Pulmonary artery endothelial cell (primary cell): ENCODE measurements at regions not wholly inside any gene's neighbourhood (a gene's known extent, or its start where the extent isn't known, plus 50 kb on each side); places are given as distances from the start of the nearest gene placed in this dataset.

ENCODE experiments used
- DNase-seq: peaks from one replicate; pipeline ENCODE4 v3.0.0-alpha.2; 2011; ENCODE audit warnings: low read depth, low spot score

DNA sequence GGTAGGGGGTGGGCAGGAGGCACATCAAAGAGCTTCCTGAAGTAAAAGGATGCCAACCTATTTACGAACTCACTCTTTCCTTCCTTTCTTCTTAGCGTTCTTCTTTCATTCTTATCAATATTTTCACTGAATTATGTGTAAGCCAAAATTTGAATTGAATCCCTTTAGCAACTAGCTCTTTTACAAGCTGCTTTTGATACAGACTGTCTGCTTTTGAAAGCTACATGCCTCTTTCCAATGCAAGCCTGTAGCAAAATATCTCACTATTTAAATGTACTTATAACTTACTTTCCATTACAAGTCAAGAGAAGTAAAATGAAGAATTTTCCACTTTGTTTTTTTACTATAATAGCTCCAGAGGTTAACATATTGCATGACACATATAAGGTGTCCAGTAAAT is 186.6 kb downstream of the NXPE2 start:
- DNase-seq = no peak

DNA sequence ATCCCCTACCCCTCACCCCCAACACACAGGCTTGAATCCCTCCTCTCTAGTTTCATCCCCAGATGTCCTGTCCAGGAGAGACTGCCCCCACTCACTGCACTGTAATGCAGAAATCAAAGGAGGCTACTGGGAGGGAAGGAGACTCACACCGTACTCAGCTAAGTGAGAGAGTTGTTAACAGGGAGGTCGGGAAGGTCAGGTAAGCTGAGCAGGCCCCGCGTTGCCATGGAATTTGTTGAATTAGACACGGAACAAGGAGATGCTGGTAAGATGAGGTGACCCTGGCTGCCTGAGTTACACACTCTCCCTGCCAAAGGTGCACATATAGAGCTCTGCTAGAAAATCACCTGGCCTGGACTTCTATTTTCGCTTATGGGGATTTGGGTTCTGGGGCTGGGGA is 197.9 kb downstream of the NXPE2 start:
- no peak for DNase-seq

- no peak for DNase-seq
These were observed 199.6 kb downstream of the NXPE2 start for GRCh38 chr11:114877976-114878375.

DNA sequence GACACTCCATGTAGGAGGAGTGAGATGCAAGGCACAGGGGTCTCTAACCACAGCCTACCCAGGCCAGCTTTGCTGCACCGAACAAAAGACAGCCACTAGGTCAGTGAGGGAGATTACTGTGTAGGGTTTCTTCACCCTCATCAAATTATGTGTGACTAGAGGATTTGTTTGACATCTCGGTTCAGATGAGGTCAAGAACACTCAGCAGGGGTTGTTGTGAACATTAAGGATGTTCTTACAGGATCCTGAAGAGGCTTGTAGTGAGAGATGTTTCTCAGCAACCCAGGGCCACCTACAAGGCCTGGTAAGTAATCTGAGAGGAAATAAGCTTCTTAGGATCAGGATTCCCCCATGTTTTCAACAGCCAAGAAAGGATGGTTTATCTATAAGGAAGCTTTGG is 202.1 kb downstream of the NXPE2 start:
- no peak for DNase-seq

GRCh38 chr11:114883472-114883871 is 205.1 kb downstream of the NXPE2 start:
- DNase-seq = no peak

- no peak for DNase-seq
These were observed 208.4 kb downstream of the NXPE2 start for GRCh38 chr11:114886644-114887265.

- DNase-seq = no peak
These were observed 211.3 kb downstream of the NXPE2 start for GRCh38 chr11:114889594-114890011.

DNA sequence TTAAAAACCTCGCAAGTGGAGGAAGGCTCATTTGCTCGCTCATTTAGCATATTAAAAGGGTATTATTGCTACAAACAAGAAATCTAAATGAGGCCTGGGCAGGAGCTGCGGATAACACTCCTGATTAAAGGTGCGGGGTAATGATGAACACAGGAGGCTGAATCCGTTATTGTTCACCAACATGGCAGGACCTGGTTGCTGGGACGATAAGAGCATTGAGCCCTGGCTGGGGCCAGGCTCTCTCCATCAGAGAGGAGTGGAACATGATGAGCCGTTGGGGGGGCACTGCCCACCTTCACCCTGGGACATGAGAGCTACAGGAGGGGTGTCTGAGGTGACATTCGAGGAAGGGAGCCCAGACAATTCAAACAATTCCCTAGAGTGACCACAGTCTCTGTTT is 211.7 kb downstream of the NXPE2 start:
- no peak for DNase-seq

DNA sequence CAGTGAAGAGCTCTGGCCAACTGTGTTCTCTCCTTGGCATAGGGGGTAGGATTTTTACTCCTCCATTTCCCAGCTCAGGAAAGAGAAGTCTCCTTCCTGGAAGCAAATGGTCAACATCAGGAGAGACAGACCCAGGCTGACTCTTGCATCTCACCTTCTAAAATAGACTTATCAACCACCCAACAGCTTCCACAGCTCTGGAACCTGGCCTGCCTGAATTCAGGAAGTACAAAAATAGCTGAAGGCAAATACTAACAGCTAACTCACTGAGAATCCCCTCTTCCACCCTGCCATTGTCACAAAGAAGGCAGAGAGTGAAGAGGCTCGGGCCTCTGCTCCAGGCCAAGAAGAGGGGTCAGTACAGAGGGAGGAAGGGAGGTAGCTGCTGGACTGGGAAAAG is 213.6 kb downstream of the NXPE2 start:
- DNase-seq = no peak

GRCh38 chr11:114892381-114893197 is 214.3 kb downstream of the NXPE2 start:
- DNase-seq = no peak

- DNase-seq = no peak
These were observed 215.0 kb downstream of the NXPE2 start for GRCh38 chr11:114893329-114893728.

DNA sequence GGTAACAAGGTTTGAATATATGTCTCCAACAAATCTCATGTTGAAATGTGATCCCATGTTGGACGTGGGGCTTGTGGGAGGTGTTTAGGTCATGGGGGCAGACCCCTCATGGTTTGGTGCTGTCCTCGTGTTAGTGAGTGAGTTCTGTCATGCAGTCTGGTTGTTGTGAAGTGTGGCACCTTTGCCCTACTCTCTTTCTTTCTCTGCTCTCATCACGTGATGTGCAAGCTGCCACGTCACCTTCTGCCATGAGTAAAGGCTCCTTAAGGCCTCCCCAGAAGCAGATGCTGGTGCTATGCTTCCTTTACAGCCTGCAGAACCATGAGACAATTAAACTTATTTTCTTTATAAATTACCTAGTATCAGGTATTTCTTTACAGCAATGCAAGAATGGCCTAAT is 218.3 kb downstream of the NXPE2 start:
- no peak for DNase-seq

- DNase-seq = no peak
These were observed 231.5 kb downstream of the NXPE2 start for GRCh38 chr11:114909866-114910265.

DNA sequence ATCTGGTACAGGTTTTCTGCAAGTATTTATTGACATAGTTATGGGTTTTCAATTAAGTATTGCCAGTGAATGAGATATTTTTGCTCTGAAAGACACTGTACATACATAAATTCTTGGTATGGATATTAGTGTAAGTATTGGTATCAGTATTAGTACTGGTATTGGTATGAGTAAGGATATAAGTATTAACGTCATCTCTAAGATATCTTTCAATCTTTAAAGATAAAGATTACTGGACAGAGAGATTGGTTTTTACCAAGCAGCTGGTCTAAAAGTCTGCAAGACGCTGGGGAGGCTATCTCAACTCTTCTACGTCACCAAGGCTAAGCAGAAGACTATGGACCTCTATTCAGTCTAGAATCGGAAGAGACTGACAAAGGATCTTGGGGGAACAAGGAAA is 234.5 kb downstream of the NXPE2 start:
- DNase-seq = no peak

DNA sequence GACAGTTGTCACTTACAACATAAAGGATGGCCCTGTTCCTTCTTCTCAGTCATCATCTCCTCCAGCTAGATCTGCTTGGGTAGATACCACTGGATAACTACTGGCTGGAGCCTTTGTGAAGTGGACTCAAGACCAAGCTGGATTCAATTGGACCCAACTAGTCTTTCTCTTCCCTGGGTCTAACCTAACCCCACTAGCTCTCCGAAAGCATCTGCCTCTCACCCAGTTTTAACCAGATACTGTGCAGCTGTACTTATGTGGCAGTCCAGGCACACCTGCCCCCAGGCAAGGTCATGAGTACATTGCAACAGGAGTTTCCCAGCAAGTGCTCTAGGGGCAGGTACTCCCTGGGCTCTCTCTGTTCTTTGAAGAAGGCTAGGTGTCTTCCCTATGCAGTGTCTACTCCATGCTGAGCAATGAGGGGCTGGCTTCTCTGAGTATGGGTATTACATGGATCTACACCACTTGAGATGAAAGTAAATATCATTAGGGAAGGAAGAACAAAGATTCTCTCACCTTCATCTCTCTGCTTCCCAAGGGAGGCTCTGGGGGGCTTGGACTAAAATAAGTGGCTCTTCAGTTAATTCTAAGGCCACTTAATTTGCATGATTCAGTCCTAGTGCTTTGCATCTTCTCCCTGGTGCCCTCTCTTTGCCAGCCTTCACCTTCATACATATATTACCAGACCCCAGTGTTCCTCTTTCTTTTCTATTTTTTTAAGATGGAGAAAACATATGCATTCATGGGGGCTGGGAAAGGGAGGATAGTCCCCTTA is 236.1 kb downstream of the NXPE2 start:
- no peak for DNase-seq

- no peak for DNase-seq
These were observed 237.8 kb downstream of the NXPE2 start for GRCh38 chr11:114915871-114916805.

DNA sequence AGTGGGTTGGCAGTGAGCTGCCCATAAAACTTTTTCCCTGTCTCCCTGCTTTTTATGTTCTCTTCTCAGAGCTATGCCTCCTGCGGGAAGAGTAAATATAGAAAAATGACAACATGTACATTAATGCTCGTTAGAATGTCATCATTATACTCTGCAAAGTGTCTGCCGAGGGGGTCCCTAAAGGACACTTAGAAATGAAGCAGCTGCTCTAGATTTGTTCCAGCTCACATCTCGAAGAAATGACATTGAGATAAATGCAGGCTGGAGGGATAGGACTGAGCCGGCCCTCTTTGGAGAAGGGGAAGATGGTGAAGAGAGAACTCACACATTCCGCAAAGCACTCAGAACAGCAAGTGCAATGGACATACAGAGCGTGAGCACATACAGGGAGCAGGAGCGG is 240.0 kb downstream of the NXPE2 start:
- no peak for DNase-seq

GRCh38 chr11:114921697-114922096 is 243.4 kb downstream of the NXPE2 start:
- DNase-seq = no peak

DNA sequence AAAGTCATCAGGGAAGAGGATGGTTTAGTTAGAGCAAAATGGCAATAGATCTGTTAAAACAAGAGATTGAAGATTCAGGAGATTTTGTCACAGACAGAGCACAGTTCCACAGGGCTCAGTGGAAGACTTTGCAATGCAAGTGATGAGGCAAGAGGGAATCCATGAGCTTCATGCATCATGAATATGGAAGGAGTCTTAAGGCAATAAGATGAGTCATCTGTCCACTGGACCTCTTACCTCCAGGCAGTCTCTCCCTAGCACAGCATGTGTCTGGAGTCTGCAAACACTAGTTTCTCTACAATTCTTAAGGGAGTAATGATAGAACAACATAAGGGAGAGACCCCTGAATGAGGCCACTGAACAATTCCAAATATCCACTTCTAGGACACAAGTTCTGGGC is 245.7 kb downstream of the NXPE2 start:
- DNase-seq = no peak

DNA sequence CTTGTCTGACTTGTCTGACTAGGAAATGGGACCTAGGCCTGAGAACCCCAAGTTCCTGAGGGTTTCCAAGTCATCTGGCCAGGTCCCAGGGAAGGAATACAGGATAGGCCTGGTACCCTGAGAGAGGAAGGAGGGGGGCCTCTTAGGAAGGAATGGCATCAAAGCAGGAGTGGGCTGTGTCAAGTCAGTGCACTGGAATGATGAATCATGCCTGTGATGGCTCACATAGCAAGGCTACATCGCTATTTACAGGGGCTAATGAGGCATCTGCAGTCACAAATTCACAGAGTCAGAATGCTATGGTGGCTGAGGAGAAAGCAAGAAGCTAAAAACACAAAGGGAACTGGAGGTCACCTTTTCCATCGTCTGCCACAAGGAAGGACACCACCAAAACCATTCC is 247.3 kb downstream of the NXPE2 start:
- no peak for DNase-seq

GRCh38 chr11:114928260-114928870 is 250.0 kb downstream of the NXPE2 start:
- DNase-seq = no peak
